Smooth muscle cell (in vitro differentiated cells): ENCODE measurements at regions not wholly inside any gene's neighbourhood (a gene's known extent, or its start where the extent isn't known, plus 50 kb on each side); places are given as distances from the start of the nearest gene placed in this dataset.
"Not testable (repeated sequence)": the region's sequence is repeated elsewhere in the genome, so short reads cannot be mapped to it uniquely, and the experiment has no call there.

ENCODE experiments used
- DNase-seq: peaks from one replicate; lab custom pipeline; 2025; ENCODE audit not compliant: unreplicated experiment; lab: John Stamatoyannopoulos, UW
- H2AFZ ChIP-seq: fragments of 200-600 bp; sonication (generic); 2 replicates; pipeline ENCODE4 v1.6.0; 2016; ENCODE audit warnings: antibody characterized with exemption, low read depth, mild to moderate bottlenecking
- H3F3A ChIP-seq: fragments of 200-600 bp; sonication (generic); 2 replicates; pipeline ENCODE4 v1.6.0; 2017; ENCODE audit warnings: antibody characterized with exemption, low read depth
- H3K27ac ChIP-seq: fragments of 200-600 bp; sonication (generic); 2 replicates; pipeline ENCODE4 v1.5.1; 2016; ENCODE audit warnings: low read depth, mild to moderate bottlenecking
- H3K27me3 ChIP-seq: fragments of 200-600 bp; sonication (generic); 2 replicates; pipeline ENCODE4 v1.6.1; 2016; ENCODE audit warnings: low read depth, mild to moderate bottlenecking
- H3K36me3 ChIP-seq: fragments of 200-600 bp; sonication (generic); 2 replicates; pipeline ENCODE4 v1.5.1; 2016; ENCODE audit warnings: low read depth
- H3K4me1 ChIP-seq: fragments of 200-600 bp; sonication (generic); 2 replicates; pipeline ENCODE4 v1.5.1; 2016; ENCODE audit warnings: low read depth
- H3K4me2 ChIP-seq: fragments of 200-600 bp; sonication (generic); 2 replicates; pipeline ENCODE4 v1.6.0; 2016; ENCODE audit warnings: mild to moderate bottlenecking
- H3K4me3 ChIP-seq: fragments of 200-600 bp; sonication (generic); 2 replicates; pipeline ENCODE4 v1.5.1; 2016; ENCODE audit warnings: mild to moderate bottlenecking
- H3K79me2 ChIP-seq: fragments of 200-600 bp; sonication (generic); 2 replicates; pipeline ENCODE4 v1.6.0; 2016; ENCODE audit warnings: low read depth, mild to moderate bottlenecking
- H3K9ac ChIP-seq: fragments of 200-600 bp; sonication (generic); 2 replicates; pipeline ENCODE4 v1.6.0; 2016; ENCODE audit warnings: low read depth
- H3K9me3 ChIP-seq: fragments of 200-600 bp; sonication (generic); replicated peaks from 2 replicates; pipeline ENCODE4 v1.5.1; 2016; ENCODE audit warnings: low read depth
- H4K20me1 ChIP-seq: fragments of 200-600 bp; sonication (generic); 2 replicates; pipeline ENCODE4 v1.6.0; 2016; ENCODE audit warnings: low read depth
- CTCF ChIP-seq: fragments of 200-600 bp; sonication (generic); IDR thresholded peaks from 2 replicates; pipeline ENCODE4 v1.5.1; 2017; ENCODE audit warnings: borderline replicate concordance, mild to moderate bottlenecking, antibody characterized with exemption; ENCODE audit not compliant: insufficient read depth, poor library complexity, severe bottlenecking
- WGBS: methylation state at CpG from one replicate; pipeline ENCODE4 v1.1.7; 2016; ENCODE audit warnings: low lambda C conversion rate; 5-methylcytosine and 5-hydroxymethylcytosine counted together

- no peak for DNase-seq
- Histone ChIP-seq H4K20me1 (no peaks in the 10 kb centered on the region), H3F3A (no peaks in the 10 kb centered on the region), H2AFZ (no peak overlapping the region), H3K27me3 (peaks cover under 1% of the 10 kb centered on the region), H3K9ac (no peak overlapping the region), H3K36me3 (no peaks in the 10 kb centered on the region), H3K9me3 (no peaks in the 10 kb centered on the region), H3K79me2 (no peaks in the 10 kb centered on the region), H3K4me1 (no peaks in the 10 kb centered on the region), H3K4me2 (no peak overlapping the region), H3K27ac (no peak overlapping the region), H3K4me3 (no peak overlapping the region)
- no peak for TF ChIP-seq CTCF
Observed at GRCh38 chr3:73188707-73189106, 127.2 kb downstream of the EBLN2 start.

GRCh38 chr3:73192036-73192738 lies 130.7 kb downstream of the EBLN2 start:
- TF ChIP-seq CTCF: no peak
- no peaks in the 10 kb centered on the region for H3K36me3 ChIP-seq
- H3K9me3 ChIP-seq: peaks cover 4% of the 10 kb centered on the region
- H2AFZ ChIP-seq: no peak overlapping the region
- H3K4me1 ChIP-seq: no peaks in the 10 kb centered on the region
- H3F3A ChIP-seq: no peaks in the 10 kb centered on the region
- H3K9ac ChIP-seq: no peak overlapping the region
- H3K4me2 ChIP-seq: no peak overlapping the region
- no peak overlapping the region for H3K4me3 ChIP-seq
- no peaks in the 10 kb centered on the region for H3K27me3 ChIP-seq
- no peaks in the 10 kb centered on the region for H4K20me1 ChIP-seq
- WGBS: 77% methylated on average over 7 of the region's 7 CpGs
- H3K27ac ChIP-seq: no peak overlapping the region
- no peaks in the 10 kb centered on the region for H3K79me2 ChIP-seq
- no peak for DNase-seq

- not testable (repeated sequence) for H3K36me3 ChIP-seq, H3F3A ChIP-seq, H3K9me3 ChIP-seq, H3K27ac ChIP-seq, DNase-seq, H3K4me1 ChIP-seq, H4K20me1 ChIP-seq, H2AFZ ChIP-seq, H3K27me3 ChIP-seq, H3K4me3 ChIP-seq, H3K4me2 ChIP-seq, H3K79me2 ChIP-seq, H3K9ac ChIP-seq
- 91% methylated on average over 3 of the region's 5 CpGs for WGBS
Observed at GRCh38 chr3:73193943-73194342, 132.5 kb downstream of the EBLN2 start.

GRCh38 chr3:73197187-73197586 lies 135.7 kb downstream of the EBLN2 start:
- H3F3A ChIP-seq: no peaks in the 10 kb centered on the region
- no peak for TF ChIP-seq CTCF
- peaks cover 14% of the 10 kb centered on the region for H3K4me1 ChIP-seq
- no peak for DNase-seq
- WGBS: 98% methylated on average over 5 of the region's 5 CpGs
- peaks cover 4% of the 10 kb centered on the region for H3K9me3 ChIP-seq
- H4K20me1 ChIP-seq: no peaks in the 10 kb centered on the region
- H3K36me3 ChIP-seq: no peaks in the 10 kb centered on the region
- H3K27me3 ChIP-seq: peaks cover 4% of the 10 kb centered on the region
- H3K27ac ChIP-seq: no peak overlapping the region
- no peak overlapping the region for H3K4me2 ChIP-seq
- H2AFZ ChIP-seq: no peak overlapping the region
- no peak overlapping the region for H3K9ac ChIP-seq
- no peaks in the 10 kb centered on the region for H3K79me2 ChIP-seq
- H3K4me3 ChIP-seq: no peak overlapping the region
